ENCODE measurements at regions not wholly inside any gene's neighbourhood (a gene's known extent, or its start where the extent isn't known, plus 50 kb on each side); places are given as distances from the start of the nearest gene placed in this dataset.
"Not testable (repeated sequence)": the region's sequence is repeated elsewhere in the genome, so short reads cannot be mapped to it uniquely, and the experiment has no call there.

DNA sequence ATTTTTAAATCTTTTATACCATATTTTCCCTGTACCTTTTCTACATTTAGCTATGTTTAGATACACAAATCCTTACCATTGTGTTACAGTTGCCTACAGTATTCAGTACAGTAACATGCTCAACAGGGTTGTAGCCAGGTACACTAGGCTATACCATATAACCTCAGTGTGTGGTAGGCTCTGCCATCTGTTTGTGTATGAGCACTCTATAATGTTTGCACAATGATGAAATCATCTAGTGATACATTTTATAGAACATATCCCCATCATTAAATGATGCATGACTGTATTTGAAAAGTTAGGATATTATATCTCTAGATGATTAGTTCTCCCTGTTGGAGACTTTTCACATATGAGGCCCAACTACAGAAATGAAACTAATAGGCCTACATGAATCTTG is 188.6 kb downstream of the STK31 start:
- in situ Hi-C loops (cut with MboI) = no loop called here
- no peak for DNase-seq
- TF ChIP-seq EZH2phosphoT487 (IDR thresholded peaks at IDR 0.05; ENCODE audit: insufficient read depth, low read depth) = no peak
- TF ChIP-seq EZH2 (IDR thresholded peaks at IDR 0.05; ENCODE audit: insufficient read depth, poor library complexity, severe bottlenecking) = no peak
- Histone ChIP-seq H3K9me3 (ENCODE audit: low read depth) (no peaks in the 10 kb centered on the region), H3F3A (ENCODE audit: insufficient read depth) (no peaks in the 10 kb centered on the region), H3K27me3 (replicated peaks; ENCODE audit: insufficient read depth) (no peaks in the 10 kb centered on the region), H3K4me2 (ENCODE audit: unreplicated experiment) (no peak overlapping the region), H3K9ac (no peak overlapping the region), H3K79me2 (ENCODE audit: insufficient read depth) (no peaks in the 10 kb centered on the region), H3K27ac (no peak overlapping the region), H3K4me3 (no peak overlapping the region), H3K9me2 (ENCODE audit: insufficient read depth) (no peaks in the 10 kb centered on the region), H3K4me1 (ENCODE audit: insufficient read depth) (no peaks in the 10 kb centered on the region), H4K20me1 (ENCODE audit: insufficient read depth) (no peaks in the 10 kb centered on the region), H2AFZ (no peak overlapping the region), H3K36me3 (ENCODE audit: low read depth) (no peaks in the 10 kb centered on the region)

DNA sequence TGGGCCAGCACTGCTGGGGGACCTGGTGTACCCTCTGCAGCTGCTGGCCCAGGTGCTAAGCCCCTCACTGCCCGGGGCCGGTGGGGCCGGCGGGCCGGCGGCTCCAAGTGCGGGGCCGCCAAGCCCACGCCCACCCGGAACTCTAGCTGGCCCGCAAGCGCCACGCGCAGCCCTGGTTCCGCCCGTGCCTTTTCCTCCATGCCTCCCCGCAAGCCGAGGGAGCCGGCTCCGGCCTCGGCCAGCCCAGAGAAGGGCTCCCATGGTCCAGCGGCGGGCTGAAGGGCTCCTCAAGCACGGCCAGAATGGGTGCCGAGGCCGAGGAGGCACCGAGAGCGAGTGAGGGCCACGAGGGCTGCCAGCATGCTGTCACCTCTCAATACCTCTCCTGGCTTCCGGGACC is 194.9 kb downstream of the STK31 start:
- H3F3A ChIP-seq (ENCODE audit: insufficient read depth); in situ Hi-C loops (cut with MboI); H3K36me3 ChIP-seq (ENCODE audit: low read depth); H3K4me1 ChIP-seq (ENCODE audit: insufficient read depth); H3K4me2 ChIP-seq (ENCODE audit: unreplicated experiment); H3K79me2 ChIP-seq (ENCODE audit: insufficient read depth); H3K4me3 ChIP-seq; H3K27me3 ChIP-seq (replicated peaks; ENCODE audit: insufficient read depth); H3K27ac ChIP-seq; H3K9me2 ChIP-seq (ENCODE audit: insufficient read depth); H2AFZ ChIP-seq; H3K9ac ChIP-seq; DNase-seq; H4K20me1 ChIP-seq (ENCODE audit: insufficient read depth); H3K9me3 ChIP-seq (ENCODE audit: low read depth): not testable (repeated sequence)
- WGBS, 2 experiments (ENCODE audit: low coverage in 1 of 2, low lambda C conversion rate in 2 of 2, missing lambda C conversion rate in 2 of 2) = 72 to 77% methylated on average over 16 to 30 of the region's 30 CpGs

DNA sequence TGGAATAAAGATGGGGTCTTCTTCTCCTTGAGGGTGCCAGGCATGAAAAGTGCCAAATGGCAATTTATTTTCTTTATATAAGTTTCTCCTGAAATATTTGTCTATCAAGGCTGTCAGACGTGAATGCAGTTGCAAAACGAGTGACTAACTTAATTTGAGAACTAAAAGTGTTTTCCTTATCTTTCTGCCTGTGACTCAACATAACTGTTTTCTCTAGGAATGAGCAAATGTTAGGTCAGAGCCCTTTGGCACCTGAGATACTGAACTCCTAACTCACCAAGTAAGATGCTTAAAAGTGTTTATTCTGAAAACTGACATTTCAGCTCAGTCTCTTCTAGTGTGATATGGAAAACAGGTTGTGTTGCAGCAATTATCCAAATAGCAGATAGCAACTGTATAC is 197.0 kb downstream of the STK31 start:
- Histone ChIP-seq H3K79me2 (ENCODE audit: insufficient read depth) (no peaks in the 10 kb centered on the region), H3K27ac (no peak overlapping the region), H3K36me3 (ENCODE audit: low read depth) (no peaks in the 10 kb centered on the region), H3K9me3 (ENCODE audit: low read depth) (no peaks in the 10 kb centered on the region), H3K4me1 (ENCODE audit: insufficient read depth) (no peaks in the 10 kb centered on the region), H3F3A (ENCODE audit: insufficient read depth) (no peaks in the 10 kb centered on the region), H3K4me3 (no peak overlapping the region), H4K20me1 (ENCODE audit: insufficient read depth) (no peaks in the 10 kb centered on the region), H3K4me2 (ENCODE audit: unreplicated experiment) (no peak overlapping the region), H3K27me3 (replicated peaks; ENCODE audit: insufficient read depth) (no peaks in the 10 kb centered on the region), H2AFZ (no peak overlapping the region), H3K9me2 (ENCODE audit: insufficient read depth) (no peaks in the 10 kb centered on the region), H3K9ac (no peak overlapping the region)
- 0 to 13% methylated on average over 2 of the region's 2 CpGs for WGBS, 2 experiments (ENCODE audit: low coverage in 1 of 2, low lambda C conversion rate in 2 of 2, missing lambda C conversion rate in 2 of 2)
- in situ Hi-C loops (cut with MboI) = no loop called here
- DNase-seq = no peak
- TF ChIP-seq EZH2phosphoT487 (IDR thresholded peaks at IDR 0.05; ENCODE audit: insufficient read depth, low read depth) = no peak
- no peak for TF ChIP-seq EZH2 (IDR thresholded peaks at IDR 0.05; ENCODE audit: insufficient read depth, poor library complexity, severe bottlenecking)

DNA sequence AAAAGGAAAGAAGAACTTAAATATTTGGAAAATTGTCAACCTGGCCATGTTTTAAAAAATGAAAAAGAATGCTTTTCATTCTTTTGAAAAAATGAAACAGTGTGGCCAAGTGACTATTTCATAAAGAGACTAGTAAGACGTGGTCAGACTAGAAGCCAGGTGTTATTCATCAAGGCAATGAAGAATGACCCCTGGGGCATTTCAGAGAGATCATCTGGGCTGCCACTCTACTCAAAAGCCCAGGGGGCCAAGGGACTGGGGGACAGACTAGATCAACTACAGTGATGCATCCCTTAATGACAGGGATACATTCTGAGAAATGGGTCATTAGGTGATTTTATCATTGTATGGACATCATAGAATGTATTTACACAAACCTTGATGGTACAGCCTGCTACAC is 199.4 kb downstream of the STK31 start:
- Histone ChIP-seq H3K4me2 (ENCODE audit: unreplicated experiment) (no peak overlapping the region), H3K9me3 (ENCODE audit: low read depth) (no peaks in the 10 kb centered on the region), H3K9me2 (ENCODE audit: insufficient read depth) (no peaks in the 10 kb centered on the region), H3K27me3 (replicated peaks; ENCODE audit: insufficient read depth) (no peaks in the 10 kb centered on the region), H3K79me2 (ENCODE audit: insufficient read depth) (no peaks in the 10 kb centered on the region), H3F3A (ENCODE audit: insufficient read depth) (no peaks in the 10 kb centered on the region), H3K4me1 (ENCODE audit: insufficient read depth) (no peaks in the 10 kb centered on the region), H3K4me3 (no peak overlapping the region), H2AFZ (no peak overlapping the region), H4K20me1 (ENCODE audit: insufficient read depth) (no peaks in the 10 kb centered on the region), H3K27ac (no peak overlapping the region), H3K36me3 (ENCODE audit: low read depth) (no peaks in the 10 kb centered on the region), H3K9ac (no peak overlapping the region)
- in situ Hi-C loops (cut with MboI) = no loop called here
- DNase-seq = no peak
- WGBS, 2 experiments (ENCODE audit: low coverage in 1 of 2, low lambda C conversion rate in 2 of 2, missing lambda C conversion rate in 2 of 2) = 0% methylated on average over 1 of the region's 1 CpG
- TF ChIP-seq EZH2 (IDR thresholded peaks at IDR 0.05; ENCODE audit: insufficient read depth, poor library complexity, severe bottlenecking) (no peak), EZH2phosphoT487 (IDR thresholded peaks at IDR 0.05; ENCODE audit: insufficient read depth, low read depth) (no peak)

DNA sequence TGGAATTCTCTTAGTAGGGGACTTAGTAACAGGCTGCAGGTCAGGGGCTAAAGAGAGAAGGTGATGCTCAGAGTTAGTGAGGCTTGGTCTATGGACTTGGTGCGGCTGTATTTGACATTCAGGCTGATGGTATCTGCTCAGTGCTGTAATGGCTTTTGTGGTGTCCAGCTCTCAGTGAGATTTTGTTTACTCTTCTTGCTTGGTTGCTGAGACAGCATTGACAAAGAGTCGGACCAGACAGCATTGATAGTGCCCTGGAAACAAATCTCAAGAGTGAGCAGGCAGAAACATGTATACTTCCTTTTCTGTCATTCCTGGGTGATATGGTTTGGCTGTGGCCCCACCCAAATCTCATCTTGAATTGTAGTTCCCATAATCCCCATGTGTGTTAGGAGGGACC is 202.0 kb downstream of the STK31 start:
- H3K27ac ChIP-seq = no peak overlapping the region
- no peaks in the 10 kb centered on the region for H4K20me1 ChIP-seq (ENCODE audit: insufficient read depth)
- TF ChIP-seq EZH2 (IDR thresholded peaks at IDR 0.05; ENCODE audit: insufficient read depth, poor library complexity, severe bottlenecking) (no peak), EZH2phosphoT487 (IDR thresholded peaks at IDR 0.05; ENCODE audit: insufficient read depth, low read depth) (no peak)

More for the DNA sequence above, 202.0 kb downstream of the STK31 start:
- 44 to 46% methylated on average over 2 of the region's 2 CpGs for WGBS, 2 experiments (ENCODE audit: low coverage in 1 of 2, low lambda C conversion rate in 2 of 2, missing lambda C conversion rate in 2 of 2)
- no peak overlapping the region for H2AFZ ChIP-seq
- H3K4me2 ChIP-seq (ENCODE audit: unreplicated experiment) = no peak overlapping the region
- no peaks in the 10 kb centered on the region for H3K9me3 ChIP-seq (ENCODE audit: low read depth)
- DNase-seq = no peak
- H3K4me3 ChIP-seq = no peak overlapping the region
- in situ Hi-C loops (cut with MboI) = no loop called here
- H3F3A ChIP-seq (ENCODE audit: insufficient read depth) = no peaks in the 10 kb centered on the region
- no peak overlapping the region for H3K9ac ChIP-seq
- H3K4me1 ChIP-seq (ENCODE audit: insufficient read depth) = no peaks in the 10 kb centered on the region
- no peaks in the 10 kb centered on the region for H3K9me2 ChIP-seq (ENCODE audit: insufficient read depth)
- no peaks in the 10 kb centered on the region for H3K79me2 ChIP-seq (ENCODE audit: insufficient read depth)
- H3K36me3 ChIP-seq (ENCODE audit: low read depth) = no peaks in the 10 kb centered on the region
- H3K27me3 ChIP-seq (replicated peaks; ENCODE audit: insufficient read depth) = no peaks in the 10 kb centered on the region
